ENCODE measurements at regions not wholly inside any gene's neighbourhood (a gene's known extent, or its start where the extent isn't known, plus 50 kb on each side); places are given as distances from the start of the nearest gene placed in this dataset.

DNA sequence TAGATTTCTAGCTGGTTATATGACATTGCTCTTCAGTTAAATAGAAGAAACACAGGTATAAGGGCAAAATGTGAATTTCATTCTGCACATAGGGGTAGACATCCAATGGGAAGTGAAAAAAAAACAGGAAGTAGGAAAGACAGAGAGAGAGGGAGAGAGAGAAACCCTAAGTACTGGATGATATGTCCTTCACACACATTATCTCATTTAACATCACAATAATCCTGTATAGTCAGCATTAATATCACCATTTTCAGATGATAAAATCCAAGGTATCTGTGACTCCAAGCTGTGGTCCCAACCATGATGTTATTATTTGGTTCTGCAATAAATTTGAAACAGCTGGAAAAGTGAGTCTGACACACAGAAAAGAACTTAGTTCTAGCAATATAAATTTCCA lies 759.9 kb downstream of the SATB2 start:
- DNase-seq = no peak

GRCh38 chr2:198697218-198697617 lies 760.5 kb downstream of the SATB2 start:
- no peak for DNase-seq

GRCh38 chr2:198695879-198696278 lies 761.9 kb downstream of the SATB2 start:
- no peak for DNase-seq

DNA sequence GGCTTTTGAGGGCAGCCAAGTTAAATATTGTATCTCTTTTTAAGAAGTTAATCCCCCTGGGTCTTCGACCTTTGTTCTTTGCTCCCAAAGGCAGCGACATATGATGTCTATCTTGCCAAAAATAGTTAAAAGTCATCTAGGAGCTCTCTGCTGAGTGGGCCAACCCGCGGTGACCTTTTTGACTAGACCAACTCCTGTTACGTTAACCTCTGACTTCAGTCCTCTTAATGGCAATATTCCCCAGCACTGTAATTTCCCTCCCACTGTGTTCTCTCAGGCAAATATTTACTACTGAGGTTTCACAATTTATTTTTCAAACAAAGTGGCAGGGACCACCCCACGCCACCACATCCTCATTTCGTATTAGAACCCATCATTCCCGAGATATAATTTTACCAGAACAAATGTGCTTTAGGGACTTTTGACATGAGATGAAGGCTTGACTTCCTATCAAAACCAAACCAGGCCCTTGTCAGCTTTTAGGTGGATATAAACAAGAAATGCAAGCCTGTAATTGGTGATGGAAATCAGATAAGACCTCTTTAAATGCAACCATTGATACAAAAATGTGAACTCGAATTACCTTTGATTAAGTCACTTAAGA lies 764.7 kb downstream of the SATB2 start:
- DNase-seq = no peak

DNA sequence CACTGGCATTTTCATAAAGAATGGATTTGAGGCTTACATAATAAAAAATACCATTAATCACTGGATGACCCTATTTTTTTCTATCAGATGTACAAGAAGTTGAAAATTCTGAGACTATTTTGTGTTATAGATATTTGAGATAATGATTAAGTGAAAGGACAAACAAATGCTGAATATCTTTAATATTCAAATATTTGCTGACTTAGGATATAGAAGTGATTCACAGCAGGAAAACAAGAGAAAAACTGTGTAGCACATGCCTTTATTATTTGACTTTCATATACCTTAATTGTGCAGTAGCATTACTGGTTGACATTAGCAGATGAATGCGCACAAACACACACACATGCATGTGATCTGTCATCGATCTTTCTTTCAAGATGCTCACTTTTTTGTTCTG lies 766.5 kb downstream of the SATB2 start:
- DNase-seq = no peak

- DNase-seq = no peak
Measured at GRCh38 chr2:198664321-198664720, 793.4 kb downstream of the SATB2 start.

DNA sequence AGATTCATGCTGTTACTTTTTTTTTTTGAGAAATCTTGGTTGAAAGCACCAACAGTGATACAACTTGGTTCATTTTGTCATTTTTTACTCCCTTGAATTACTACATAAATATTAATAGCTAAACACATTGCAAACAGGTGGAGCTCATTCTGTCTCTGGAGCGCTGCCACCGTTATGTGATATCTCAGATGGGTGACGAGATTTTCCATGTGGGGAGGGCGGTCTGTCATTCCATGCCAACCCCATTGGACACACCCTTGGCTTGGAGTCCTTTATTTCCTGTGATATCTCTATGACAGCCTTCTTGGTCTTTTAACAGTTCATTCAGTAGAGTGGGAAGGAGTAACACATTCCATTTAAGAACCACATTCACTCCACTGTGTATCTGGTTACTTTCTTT lies 794.8 kb downstream of the SATB2 start:
- no peak for DNase-seq

DNA sequence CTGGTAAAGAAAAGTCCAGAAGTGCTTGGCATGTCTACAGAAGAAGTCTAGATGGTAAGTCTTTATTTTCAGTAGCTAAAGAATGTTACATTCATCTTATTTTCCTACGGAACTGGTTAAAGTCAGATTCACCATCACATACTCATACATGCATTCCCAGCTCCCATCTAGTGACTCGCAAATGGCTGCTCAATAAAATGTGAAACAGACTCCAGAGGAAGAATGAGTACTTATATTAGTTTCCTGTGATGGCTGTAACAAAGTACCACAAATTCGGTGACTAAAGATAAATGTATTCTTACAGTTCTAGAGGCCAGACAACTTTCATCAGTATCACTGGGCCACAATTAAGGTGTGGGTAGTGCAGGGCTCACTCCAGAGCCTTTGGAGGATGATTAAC lies 797.2 kb downstream of the SATB2 start:
- DNase-seq = no peak

- DNase-seq = no peak
Measured at GRCh38 chr2:198659096-198659870, 798.5 kb downstream of the SATB2 start.

- DNase-seq = no peak
Measured at GRCh38 chr2:198657512-198658121, 800.1 kb downstream of the SATB2 start.

DNA sequence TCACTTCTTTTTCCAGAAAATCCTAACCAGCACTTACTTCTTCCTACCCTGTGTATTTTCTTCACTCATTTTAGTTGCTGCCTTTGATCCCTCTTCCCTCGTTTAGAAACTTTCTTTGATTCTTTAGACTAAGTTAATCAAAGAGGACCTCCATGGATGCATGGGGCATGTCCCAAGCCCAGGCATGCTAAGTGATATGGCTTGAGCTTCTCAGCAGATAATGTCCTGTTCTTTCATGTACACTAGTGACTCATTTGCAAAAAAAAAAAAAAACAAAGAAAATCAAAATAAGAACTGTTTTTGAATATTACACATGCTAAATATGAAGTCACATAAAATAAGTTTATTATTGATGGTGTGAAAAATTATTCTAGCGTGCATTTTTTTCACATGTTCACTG lies 800.9 kb downstream of the SATB2 start:
- DNase-seq = no peak

GRCh38 chr2:198654646-198655045 lies 803.1 kb downstream of the SATB2 start:
- DNase-seq = no peak

- no peak for DNase-seq
Measured at GRCh38 chr2:198653311-198653710, 804.4 kb downstream of the SATB2 start.

DNA sequence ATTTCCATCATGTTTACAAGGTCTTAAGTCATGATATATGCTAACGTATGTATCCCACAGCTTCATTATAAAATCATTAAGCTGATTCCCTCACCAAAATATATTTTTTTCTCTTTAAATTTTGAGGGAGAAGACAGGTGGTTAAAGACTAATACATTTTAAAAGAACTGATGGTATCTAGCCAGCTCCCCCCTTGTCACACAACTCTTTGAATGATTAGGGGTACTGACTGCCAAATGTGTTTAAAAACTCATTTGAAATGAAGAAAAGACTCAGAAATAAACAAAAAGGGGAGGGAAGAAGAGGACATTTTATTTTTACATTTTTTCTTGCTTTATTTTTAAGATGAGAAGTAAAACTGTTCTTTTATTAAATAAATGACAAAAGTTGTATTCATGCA lies 805.3 kb downstream of the SATB2 start:
- no peak for DNase-seq

- DNase-seq = no peak
Measured at GRCh38 chr2:198645816-198646215, 811.9 kb downstream of the SATB2 start.

GRCh38 chr2:198641161-198641560 lies 816.6 kb downstream of the SATB2 start:
- DNase-seq = no peak

GRCh38 chr2:198640463-198640862 lies 817.3 kb downstream of the SATB2 start:
- no peak for DNase-seq

- no peak for DNase-seq
Measured at GRCh38 chr2:198639580-198639979, 818.2 kb downstream of the SATB2 start.

DNA sequence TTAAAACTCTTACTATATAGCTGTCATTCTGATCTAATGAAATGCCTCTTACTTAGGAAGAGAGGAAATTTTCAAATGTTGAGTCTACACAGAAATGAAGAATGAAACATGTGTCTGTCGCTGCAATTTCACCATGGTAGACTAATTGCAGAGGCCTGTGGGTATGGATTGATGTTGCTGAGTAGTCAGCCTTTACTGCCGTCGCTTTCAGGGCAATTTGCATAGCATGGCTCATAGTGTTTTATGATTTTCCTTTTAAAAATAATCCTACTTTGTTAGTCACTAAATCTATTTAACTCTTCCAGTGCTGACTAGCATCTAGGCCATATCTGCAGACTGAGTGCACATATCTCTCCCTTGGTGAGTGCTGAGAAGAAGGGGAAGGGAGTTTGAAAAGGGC lies 819.2 kb downstream of the SATB2 start:
- no peak for DNase-seq

GRCh38 chr2:198630384-198630783 lies 826.0 kb downstream of the PLCL1 start:
- DNase-seq = no peak

DNA sequence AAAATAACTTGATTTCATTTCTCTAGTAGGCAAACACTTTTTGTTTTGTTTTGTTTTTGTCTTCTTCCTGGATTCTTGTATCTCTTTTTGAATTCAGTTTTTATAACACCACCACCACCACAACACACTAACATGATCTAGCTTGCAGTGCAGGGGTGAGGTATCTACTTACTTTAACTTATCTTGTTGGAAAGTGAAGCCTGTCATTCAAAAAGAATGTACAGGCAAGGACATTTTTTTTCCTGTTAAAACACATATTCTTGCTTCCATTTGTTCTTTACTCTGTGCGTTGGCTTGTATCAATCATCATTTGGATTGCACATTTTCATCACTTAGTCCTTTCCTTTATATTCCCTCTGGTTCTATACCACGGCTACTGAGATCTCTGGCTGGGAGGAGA lies 824.2 kb downstream of the PLCL1 start:
- DNase-seq = no peak

- no peak for DNase-seq
Measured at GRCh38 chr2:198622986-198623730, 818.8 kb downstream of the PLCL1 start.

GRCh38 chr2:198615972-198616371 lies 811.6 kb downstream of the PLCL1 start:
- DNase-seq = no peak

DNA sequence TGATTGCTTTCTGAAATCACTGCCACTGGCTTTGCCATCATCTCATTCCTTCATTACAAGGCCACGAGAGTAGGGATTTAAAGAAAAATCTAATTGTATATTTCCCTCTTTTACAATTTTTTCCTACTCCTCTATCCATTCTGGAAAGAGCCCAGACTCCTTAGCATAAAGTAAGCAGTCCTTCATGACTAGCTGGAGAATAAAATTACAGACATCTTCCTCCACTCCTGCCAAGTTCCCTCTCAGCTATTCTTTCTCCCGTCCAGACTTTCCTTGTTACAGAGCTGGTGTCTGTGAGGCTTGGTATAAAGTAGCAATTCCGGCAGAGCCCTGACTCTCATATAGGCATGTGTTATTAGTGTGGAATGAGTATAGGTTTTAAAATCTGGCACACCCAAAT lies 806.8 kb downstream of the PLCL1 start:
- DNase-seq = no peak
